GM12864 (cell line): ENCODE measurements at regions not wholly inside any gene's neighbourhood (a gene's known extent, or its start where the extent isn't known, plus 50 kb on each side); places are given as distances from the start of the nearest gene placed in this dataset.

Experiments
- DNase-seq: peaks from one replicate; pipeline ENCODE4 v3.0.0-alpha.2; 2011; ENCODE audit warnings: low read depth
- H3K4me3 ChIP-seq: 2 replicates; pipeline ENCODE4 v1.5.1; 2011; ENCODE audit warnings: mild to moderate bottlenecking, low read depth, low read length, control low read depth
- CTCF ChIP-seq: IDR thresholded peaks from 2 replicates; pipeline ENCODE4 v1.5.1; 2011; ENCODE audit warnings: low read depth, mild to moderate bottlenecking, moderate library complexity, low read length, control low read depth, inconsistent platforms; ENCODE audit errors: missing control alignments

- DNase-seq: no peak
- no peak for TF ChIP-seq CTCF
- no peak overlapping the region for H3K4me3 ChIP-seq
These were observed 130.8 kb downstream of the PHLDA1 start for GRCh38 chr12:75900781-75901254.

- TF ChIP-seq CTCF: no peak
- no peak overlapping the region for H3K4me3 ChIP-seq
- no peak for DNase-seq
These were observed 131.3 kb downstream of the PHLDA1 start for GRCh38 chr12:75900226-75900625.

GRCh38 chr12:75894965-75895754, 136.4 kb downstream of the PHLDA1 start:
- H3K4me3 ChIP-seq: no peak overlapping the region
- no peak for TF ChIP-seq CTCF
- DNase-seq: no peak

- H3K4me3 ChIP-seq: no peak overlapping the region
- TF ChIP-seq CTCF: no peak
- no peak for DNase-seq
These were observed 137.8 kb downstream of the PHLDA1 start for GRCh38 chr12:75893765-75894164.

GRCh38 chr12:75892731-75893408, 138.7 kb downstream of the PHLDA1 start:
- TF ChIP-seq CTCF: no peak
- no peak for DNase-seq
- H3K4me3 ChIP-seq: no peak overlapping the region

- no peak for TF ChIP-seq CTCF
- DNase-seq: no peak
- H3K4me3 ChIP-seq: no peak overlapping the region
These were observed 140.5 kb downstream of the PHLDA1 start for GRCh38 chr12:75891072-75891471.

- DNase-seq: no peak
- no peak overlapping the region for H3K4me3 ChIP-seq
- TF ChIP-seq CTCF: no peak
These were observed 140.9 kb downstream of the PHLDA1 start for GRCh38 chr12:75890660-75891059.
